ENCODE measurements at regions not wholly inside any gene's neighbourhood (a gene's known extent, or its start where the extent isn't known, plus 50 kb on each side); places are given as distances from the start of the nearest gene placed in this dataset.

GRCh38 chr9:129487658-129488483, 133.0 kb downstream of the C9orf50 start:
- DNase-seq (ENCODE audit: low read depth), result no peak

- DNase-seq (ENCODE audit: low read depth), result no peak
Measured at GRCh38 chr9:129486756-129487657, 133.9 kb downstream of the C9orf50 start.

GRCh38 chr9:129485145-129485774, 135.6 kb downstream of the C9orf50 start:
- DNase-seq (ENCODE audit: low read depth), result no peak

- DNase-seq (ENCODE audit: low read depth), result no peak
Measured at GRCh38 chr9:129484352-129485000, 136.4 kb downstream of the C9orf50 start.

- DNase-seq (ENCODE audit: low read depth), result no peak
Measured at GRCh38 chr9:129483415-129484351, 137.2 kb downstream of the C9orf50 start.

- DNase-seq (ENCODE audit: low read depth), result no peak
Measured at GRCh38 chr9:129482521-129483414, 138.1 kb downstream of the C9orf50 start.

GRCh38 chr9:129481810-129482511, 138.9 kb downstream of the C9orf50 start:
- no peak for DNase-seq (ENCODE audit: low read depth)

- no peak for DNase-seq (ENCODE audit: low read depth)
Measured at GRCh38 chr9:129481424-129481809, 139.5 kb downstream of the C9orf50 start.

- DNase-seq (ENCODE audit: low read depth), result no peak
Measured at GRCh38 chr9:129480745-129481144, 140.2 kb downstream of the C9orf50 start.

- no peak for DNase-seq (ENCODE audit: low read depth)
Measured at GRCh38 chr9:129480227-129480626, 140.7 kb downstream of the C9orf50 start.

GRCh38 chr9:129479631-129480011, 141.3 kb downstream of the C9orf50 start:
- no peak for DNase-seq (ENCODE audit: low read depth)

GRCh38 chr9:129478961-129479630, 141.8 kb downstream of the C9orf50 start:
- no peak for DNase-seq (ENCODE audit: low read depth)

GRCh38 chr9:129478461-129478860, 142.4 kb downstream of the C9orf50 start:
- DNase-seq (ENCODE audit: low read depth), result no peak

- no peak for DNase-seq (ENCODE audit: low read depth)
Measured at GRCh38 chr9:129476821-129477611, 143.9 kb downstream of the C9orf50 start.

GRCh38 chr9:129474740-129475404, 146.0 kb downstream of the C9orf50 start:
- no peak for DNase-seq (ENCODE audit: low read depth)

- DNase-seq (ENCODE audit: low read depth), result no peak
Measured at GRCh38 chr9:129473523-129474244, 147.2 kb downstream of the C9orf50 start.
